GM21515 (cell line): ENCODE measurements at regions not wholly inside any gene's neighbourhood (a gene's known extent, or its start where the extent isn't known, plus 50 kb on each side); places are given as distances from the start of the nearest gene placed in this dataset.
"Not testable (repeated sequence)": the region's sequence is repeated elsewhere in the genome, so short reads cannot be mapped to it uniquely, and the experiment has no call there.

ENCODE experiments used
- ATAC-seq: cut with Tn5 transposase; IDR thresholded peaks from one replicate; pipeline ENCODE4 v1.9.1; 2021; ENCODE audit not compliant: unreplicated experiment

DNA sequence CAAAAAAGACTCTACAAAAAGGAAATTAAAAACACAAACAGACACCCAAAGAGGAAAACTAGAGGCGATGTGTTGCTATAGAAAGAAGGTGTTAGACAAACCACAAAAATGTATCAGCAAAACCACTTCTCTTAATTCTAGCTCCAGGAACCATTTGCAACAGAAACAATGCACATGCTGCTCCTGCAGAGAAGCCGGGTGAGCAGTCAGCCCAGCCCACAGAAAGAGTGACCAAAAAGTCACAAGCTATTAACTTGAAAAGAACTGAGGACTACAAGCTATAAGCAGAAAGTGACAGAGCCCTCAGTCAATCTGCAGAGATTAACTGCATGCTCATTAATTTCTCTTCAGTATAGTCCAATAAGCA is 96.2 kb upstream of the KLHL13 start:
- ATAC-seq, result peak; percentile 87

DNA sequence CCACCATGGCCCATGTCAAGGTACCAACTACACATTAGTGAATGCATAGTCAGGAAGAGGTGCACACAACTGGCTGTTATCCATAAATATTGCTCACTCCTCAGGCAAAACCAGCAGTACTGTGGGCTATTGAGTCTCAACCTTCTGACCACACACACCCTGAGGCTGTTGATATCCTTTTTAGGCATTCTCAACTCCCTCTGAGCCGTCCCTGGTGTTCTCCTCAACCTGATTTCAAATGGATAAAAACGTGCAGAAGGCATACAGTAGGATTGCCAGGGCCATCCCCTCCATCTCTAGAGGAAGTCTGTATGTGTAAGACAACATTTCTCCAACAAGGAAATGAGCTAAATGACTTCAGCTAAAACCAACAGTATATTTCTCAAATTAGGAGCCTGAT is 98.7 kb upstream of the KLHL13 start:
- no peak for ATAC-seq

DNA sequence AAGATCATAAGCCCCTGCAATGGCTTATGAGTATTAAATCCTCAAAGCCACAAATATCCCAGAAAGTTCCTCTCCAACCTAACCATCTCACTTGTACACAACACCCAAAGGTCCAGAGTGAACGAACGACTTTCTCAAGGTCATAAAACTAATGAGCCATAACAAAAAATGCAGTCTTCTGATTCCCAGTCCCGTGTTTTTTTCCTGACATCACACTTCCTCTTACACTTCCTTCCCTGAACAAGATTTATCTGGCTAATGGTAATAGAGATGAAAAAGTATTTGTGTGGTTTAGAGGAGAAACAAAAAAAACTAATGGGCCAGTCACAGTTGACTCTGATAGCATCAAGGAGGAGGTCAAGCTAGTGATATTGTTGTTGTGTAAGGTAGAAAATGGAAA is 99.5 kb upstream of the KLHL13 start:
- ATAC-seq, result no peak

DNA sequence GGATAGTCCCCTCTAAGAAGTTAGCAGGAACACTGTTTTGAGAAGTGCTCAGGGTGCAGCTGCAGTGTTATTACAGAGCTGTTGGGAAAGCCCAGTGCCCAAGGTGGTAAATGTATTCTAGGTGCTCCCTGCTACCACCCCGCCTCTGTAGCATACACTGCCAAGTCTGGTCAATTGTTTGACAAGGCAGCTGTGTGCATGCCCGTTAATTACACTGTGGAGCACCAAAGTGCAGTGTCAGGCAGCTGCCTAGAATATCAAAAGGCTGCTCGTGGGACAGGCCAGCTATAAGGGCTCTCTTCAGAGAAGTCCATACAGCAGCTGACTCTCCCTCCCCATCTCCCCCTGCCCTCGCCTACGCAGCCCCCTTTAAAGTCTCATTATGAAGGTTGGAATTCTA is 99.9 kb upstream of the KLHL13 start:
- no peak for ATAC-seq

DNA sequence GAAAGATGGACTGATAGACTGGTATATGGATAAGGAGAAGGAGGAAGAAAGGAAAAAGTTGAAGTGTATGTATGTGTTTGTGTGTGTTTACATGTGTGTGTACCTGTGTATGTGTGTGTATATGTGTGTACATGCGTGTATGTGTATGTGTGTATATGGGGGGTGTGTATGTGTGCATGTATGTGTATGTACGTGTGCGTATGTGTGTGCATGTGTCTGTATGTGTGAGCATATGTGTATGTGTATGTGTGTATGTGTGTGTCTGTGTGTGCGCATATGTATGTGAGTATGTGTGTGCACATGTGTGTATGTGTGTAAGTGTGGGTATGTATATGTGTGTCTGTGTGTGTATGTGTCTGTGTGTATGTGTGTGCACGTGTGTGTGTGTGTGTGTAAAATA is 101.5 kb upstream of the KLHL13 start:
- no peak for ATAC-seq

DNA sequence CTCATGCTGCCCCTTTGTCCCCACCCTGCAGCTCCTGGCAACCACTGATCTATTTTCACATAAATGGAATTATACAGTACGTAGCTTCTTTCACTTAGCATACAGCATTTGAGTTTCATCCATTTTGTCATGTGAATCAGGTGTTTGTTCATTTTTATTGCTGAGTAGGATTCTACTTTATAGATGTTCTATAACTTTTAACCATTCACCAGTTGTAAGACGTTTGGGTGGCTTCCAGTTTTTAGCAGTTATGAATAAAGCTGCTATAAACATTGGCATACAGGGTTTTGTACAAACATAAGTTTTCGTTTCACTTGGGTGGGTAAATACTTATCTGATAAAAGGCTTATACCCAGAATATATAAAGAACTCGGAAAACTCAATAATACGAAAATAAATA is 102.3 kb upstream of the KLHL13 start:
- no peak for ATAC-seq

DNA sequence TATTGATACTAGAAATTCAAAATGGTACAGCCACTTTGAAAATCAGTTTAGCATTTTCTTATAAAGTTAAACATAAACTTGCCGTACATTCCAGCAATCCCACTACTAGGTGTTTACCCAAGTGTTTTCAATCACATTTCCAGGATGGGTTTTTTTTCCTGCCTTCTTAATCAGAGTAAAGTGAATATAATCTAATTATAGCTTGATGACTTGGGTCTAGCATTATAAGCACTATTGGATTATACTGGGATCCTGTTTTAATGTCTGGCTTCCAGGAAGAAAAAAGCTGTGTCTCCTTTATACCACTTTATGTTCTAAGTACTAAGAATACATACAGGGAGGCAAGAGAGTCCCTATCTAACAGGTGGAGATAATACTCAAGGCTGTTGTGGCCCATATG is 103.3 kb upstream of the KLHL13 start:
- ATAC-seq, result no peak

DNA sequence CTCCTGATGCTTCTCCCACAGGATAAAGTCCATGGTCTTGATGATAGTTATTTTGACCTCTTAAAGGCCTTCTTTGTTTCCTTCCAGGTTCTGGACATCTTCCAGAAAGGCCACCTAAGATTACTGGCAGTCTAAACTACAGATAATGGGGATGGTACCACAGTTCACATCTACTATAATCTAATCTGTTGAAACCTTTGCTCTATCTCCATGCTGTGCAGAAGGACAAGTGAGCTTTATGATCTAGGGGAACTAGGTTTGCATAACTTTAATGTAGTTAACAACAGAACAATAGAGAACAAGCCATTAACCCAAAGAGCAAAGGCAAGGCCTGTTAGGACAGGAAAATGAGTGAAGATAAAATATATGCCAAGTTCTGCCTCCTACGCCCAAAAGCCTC is 103.9 kb upstream of the KLHL13 start:
- ATAC-seq, result no peak

DNA sequence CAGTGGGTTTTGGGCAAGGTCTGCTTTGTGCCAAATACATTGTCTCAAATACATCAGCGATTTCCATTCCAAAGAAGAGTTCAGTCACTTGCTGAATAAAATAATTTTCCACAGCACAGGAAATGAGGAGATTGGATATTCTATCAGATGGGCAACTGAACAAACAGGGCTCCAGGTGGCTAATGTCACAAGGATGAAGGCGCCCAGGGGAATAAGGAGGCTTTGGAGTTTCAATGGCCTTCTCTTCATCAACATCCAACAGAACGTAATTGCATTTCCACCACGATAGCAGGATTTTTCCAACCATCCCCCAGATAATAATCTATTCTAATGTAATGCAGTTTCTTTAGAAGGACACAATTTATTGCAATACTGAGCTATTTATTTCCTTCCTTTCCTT is 104.7 kb upstream of the KLHL13 start:
- ATAC-seq, result no peak

DNA sequence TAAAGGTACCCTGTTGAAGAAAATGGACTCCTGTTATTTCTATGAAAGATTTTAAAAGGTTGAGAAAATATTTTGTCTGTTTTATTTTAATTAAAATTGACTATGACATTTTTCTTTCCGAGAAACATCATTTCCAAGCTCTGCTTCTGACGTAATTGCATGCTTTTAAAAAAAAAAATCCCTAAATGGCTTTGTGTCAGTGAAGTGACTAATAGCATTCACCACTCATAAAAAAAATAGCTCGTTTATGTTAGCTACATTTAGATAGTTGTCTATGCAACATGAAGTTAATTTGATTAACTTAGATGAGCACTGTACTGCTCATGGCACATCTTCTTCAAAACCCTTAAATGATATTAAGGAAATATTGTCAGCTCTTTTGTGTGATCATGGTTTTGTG is 105.1 kb upstream of the KLHL13 start:
- ATAC-seq, result no peak

DNA sequence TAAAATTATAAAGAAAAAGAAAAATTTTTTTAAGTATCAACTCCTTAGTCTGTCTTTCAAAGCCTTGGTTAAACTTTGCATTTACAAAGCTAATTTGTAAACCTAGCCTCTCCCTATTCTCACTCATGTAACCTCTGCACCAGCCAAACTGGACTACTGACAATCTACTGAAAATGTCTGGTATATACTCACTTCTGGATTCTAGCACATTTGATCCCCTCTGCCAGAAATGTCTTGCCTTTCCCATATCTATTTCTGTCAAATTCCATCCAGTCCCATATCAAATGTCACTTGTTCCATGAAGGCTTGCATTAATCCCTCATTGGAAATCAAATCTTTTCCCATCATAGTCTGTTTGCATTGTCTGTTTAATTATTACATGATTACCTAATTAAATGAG is 105.8 kb upstream of the KLHL13 start:
- no peak for ATAC-seq

DNA sequence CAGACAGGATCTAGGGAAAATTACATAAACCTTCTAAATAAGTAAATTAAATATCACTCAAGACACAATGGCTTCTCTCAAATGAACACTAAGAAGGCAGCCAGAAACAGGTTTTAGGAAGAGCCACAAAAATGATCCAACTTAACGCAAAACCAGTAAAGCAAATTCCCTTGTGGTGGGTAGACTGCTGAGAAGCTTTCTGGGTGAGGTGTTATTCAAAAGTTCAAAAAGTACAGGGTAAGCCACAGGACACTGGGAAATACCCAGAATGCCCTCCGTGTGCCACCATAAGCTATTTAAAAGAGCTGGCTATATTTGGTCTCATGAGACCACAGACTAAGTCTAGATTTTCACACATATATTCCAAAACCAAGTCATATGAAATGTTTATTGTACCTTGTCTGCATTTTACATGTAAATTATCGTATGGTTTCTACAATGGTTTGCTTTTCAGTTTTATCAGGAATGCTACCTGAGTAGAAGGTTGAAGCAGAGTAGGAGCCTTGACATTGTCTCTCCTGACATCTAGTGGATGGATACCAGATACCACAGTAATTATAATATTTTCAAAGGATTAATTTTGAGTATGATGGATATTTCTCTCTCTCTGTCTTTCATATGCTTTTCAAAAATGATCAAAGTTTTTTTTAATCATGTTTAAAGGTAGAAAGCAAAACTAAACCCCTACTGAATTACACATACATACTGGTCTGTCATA is 109.3 kb upstream of the KLHL13 start:
- peak; percentile 78 for ATAC-seq

DNA sequence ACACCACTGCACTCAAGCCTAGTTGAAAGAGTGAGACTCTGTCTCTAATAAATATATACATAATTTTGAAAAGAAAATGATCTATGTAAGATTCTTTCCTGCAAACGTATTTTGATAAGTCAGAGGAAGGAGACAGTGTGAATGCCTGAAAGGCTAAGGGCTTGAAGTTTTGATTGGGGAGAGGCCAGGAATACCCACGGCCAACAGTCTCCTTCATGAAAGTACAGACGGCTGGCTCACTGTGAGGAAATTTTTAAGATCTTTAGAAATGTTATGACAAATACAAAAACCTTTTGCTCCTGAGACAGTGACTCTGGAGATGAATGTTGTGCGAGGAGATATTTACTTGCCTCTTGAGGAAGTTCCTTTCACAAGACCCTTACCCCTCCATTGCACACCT is 111.4 kb upstream of the KLHL13 start:
- ATAC-seq, result no peak

DNA sequence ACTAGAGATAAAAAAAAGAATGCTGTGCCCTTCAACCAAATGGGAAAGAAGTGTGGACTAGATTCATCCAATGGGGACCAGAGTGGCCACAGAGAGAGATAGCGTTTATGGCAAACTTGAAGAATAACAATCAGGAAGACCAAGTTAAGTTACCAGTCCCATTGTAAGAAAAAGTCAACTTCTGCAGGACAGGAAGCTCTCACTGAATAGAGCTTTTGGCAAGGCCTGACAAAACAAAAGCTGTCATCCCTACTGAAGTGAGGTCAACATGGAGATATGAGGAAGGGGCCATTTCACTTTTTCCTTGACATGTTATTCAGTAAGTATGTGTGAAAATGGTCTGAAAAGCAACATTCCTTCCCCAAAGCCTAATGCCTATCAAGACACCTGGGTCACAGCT is 111.8 kb upstream of the KLHL13 start:
- ATAC-seq, result no peak

DNA sequence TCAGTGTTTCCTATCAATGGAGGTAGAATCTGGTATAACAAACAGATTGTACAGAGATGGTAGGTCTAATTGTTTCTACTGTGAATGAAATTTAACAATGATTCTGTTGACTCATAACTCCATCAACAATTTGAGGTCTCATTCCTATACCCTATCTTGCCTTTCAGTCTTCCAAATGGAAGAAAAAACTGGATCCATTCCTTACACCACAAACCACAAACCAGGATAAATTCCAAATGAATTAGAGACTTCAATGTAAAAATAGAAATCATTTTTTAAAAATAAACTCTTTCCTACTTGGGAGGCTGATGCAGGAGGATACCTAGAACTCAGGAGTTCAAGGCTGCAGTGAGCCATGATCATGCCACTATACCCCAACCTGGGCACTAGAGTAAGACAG is 114.4 kb upstream of the WDR44 start:
- ATAC-seq, result no peak

DNA sequence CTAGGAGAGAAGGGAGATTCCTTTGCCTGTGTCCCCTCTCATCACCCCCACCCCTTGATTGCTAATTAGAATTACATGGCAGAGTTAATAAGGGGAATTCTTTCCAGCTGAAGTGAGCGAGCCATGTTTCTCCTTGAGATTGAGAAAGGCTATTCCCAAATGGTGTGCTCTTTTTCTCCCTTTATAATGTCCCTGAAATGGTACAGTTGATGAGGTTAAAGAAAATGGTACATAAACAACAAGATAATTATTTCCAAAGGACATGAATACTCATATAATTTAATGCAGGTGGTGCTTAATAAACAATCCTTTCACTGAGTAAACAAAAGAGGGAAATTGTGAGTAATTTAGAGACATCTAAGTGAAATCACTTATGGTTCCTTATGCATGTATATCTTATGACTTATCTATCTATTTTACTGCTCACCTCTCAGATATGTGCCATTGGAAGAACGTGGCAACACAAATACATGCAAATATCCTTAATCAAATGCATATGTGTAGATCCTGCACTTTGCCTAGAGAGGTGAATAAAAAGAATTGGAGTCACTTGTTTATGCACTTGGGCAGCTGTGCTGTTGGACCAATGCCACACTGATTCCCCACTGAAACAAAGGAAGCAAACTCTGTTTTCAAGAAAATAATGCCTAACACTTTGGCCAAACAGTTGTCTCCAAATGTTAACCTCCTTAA is 106.6 kb upstream of the WDR44 start:
- ATAC-seq, result no peak

DNA sequence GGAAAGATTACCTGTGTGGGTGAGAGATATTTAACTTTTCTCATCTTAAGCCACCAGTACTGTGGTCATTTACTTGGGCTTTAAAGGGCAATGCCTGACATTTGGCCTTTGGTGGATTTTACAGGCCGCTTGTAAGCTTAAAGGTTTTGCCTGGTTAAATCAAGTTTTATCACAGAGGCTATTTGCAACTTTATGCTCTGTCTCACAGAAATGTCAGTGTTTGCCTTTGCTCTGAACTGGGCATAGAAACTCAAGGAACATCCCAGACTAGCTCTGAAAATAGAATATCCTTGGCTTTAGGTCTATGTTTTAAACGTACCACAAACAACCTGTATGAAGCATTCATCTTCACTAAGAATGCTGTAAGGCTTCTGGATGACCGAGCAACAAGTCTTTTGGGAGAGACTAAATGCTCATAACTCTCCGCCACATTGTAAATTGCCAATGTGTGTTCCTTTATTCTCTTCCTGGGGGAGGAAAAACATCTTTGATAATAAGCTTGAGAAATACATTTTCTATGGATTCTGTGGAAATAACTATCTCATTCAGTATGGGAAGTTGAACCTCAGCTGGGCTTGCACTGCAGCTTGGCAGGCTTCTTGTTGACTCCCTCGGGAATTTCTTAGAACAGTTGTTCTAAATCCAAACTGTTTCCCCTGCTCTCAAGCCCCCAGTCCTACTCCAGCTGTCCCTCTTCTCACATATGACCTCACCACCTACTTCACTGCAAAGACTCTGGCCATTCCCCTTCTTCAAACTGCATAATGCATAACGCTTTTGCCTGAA is 105.8 kb upstream of the WDR44 start:
- no peak for ATAC-seq

DNA sequence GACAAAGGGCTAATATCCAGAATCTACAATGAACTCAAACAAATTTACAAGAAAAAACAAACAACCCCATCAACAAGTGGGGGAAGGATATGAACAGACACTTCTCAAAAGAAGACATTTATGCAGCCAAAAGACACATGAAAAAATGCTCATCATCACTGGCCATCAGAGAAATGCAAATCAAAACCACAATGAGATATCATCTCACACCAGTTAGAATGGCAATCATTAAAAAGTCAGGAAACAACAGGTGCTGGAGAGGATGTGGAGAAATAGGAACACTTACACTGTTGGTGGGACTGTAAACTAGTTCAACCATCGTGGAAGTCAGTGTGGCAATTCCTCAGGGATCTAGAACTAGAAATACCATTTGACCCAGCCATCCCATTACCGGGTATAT is 98.9 kb upstream of the WDR44 start:
- not testable (repeated sequence) for ATAC-seq

DNA sequence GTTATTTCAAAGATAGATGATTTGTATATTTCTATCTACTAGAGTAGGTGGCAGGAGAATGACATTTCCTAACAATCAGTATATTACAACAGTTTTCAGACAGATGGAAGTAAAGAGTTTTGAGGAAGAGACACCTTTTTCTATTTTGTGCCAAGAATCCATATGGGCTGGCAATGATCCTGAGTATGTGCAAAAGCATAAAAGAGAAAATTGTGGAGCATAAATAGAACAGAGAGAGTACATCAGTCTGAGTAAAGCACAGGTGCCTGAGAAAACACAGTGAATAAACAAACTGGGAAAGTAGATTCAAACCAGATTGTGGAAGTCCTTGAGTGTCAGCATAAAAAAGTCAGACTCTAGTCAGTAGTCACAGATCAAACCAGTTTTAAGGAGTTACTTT is 96.8 kb upstream of the WDR44 start:
- no peak for ATAC-seq

DNA sequence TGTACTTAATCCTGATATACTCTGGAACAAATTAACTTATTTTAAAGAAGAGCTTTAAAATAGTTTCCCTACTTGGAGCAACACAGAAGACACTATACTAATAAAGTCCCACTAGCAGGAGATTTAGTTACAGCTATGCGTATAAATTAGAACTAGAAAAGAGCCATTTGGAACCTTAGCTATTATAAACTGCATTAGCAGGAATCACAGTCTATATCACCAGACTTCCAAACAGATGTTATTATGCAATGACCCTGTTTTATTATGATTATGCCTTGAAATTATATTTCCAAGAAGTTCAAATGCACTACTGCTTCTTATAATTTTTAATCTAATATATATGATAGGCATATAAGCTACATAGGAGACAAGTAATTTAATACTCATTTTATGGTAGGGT is 95.5 kb upstream of the WDR44 start:
- ATAC-seq, result no peak

DNA sequence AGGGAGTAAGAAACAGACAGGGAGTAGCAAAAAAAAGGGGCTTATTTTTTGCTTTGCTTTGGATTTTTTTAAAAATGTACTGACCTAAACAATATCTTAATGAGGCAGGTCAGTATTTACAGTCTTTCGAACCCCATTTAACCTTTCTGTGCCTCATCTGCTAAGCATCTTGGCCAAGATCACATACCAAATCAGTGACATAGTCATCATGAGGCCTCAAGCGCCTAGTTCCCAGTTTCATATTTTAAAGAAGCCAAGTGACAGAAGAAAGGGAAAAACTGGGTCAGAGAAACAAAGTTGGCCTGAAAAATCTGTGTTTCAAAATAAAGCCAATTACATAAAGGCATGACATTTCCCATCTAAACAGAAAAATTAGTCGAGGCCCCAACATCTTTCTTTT is 94.6 kb upstream of the WDR44 start:
- ATAC-seq, result no peak

DNA sequence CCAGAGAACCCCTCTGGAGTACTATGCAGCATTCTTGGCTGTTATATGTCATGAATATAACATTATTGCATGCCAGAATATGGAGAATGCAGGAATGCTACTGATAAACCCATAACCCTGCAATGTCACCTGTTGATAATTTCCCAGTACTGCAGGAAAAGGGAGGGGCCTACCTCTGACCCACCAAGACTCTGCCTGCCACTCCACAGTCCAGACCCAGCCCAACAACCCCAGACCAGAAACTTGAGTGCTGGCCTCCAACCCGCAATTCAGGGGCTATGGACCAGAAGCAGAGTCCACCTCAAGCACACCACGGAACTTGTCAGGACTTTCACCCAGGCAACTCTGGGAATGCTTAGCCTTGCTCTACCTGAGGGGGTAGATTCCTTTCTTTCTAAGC is 92.9 kb upstream of the WDR44 start:
- ATAC-seq, result no peak
